AG09319 (cell line): ENCODE measurements at regions not wholly inside any gene's neighbourhood (a gene's known extent, or its start where the extent isn't known, plus 50 kb on each side); places are given as distances from the start of the nearest gene placed in this dataset.

Experiments
- DNase-seq: peaks from one replicate; pipeline ENCODE4 v3.0.0-alpha.2; 2010; ENCODE audit warnings: low read depth; ENCODE audit errors: extremely low read depth
- TF ChIP-seq, protein P1 (sequence below): IDR thresholded peaks from 2 replicates; pipeline ENCODE4 v1.5.1; 2011; ENCODE audit warnings: low read depth, mild to moderate bottlenecking, inconsistent platforms, low read length, moderate library complexity

DNA sequence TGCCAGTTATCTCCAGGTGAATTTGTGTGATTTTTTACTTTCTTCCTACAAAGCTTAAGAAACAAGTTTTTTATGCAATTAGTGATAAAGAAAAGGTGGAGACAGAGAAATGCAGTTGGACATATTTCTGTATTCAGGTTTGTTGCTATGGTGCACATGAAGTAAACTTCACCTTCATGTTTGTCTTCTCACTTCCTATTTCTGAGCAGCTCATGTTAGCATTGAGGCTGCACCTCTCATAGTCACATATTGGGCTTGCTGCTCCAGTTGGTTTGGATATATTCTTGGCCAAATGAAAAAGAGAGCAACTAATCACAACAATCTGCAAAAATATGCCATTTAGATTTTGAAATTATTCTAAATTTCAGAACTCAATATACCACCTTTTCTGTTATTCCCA lies 475.6 kb upstream of the ZWINT start:
- no peak for DNase-seq

DNA sequence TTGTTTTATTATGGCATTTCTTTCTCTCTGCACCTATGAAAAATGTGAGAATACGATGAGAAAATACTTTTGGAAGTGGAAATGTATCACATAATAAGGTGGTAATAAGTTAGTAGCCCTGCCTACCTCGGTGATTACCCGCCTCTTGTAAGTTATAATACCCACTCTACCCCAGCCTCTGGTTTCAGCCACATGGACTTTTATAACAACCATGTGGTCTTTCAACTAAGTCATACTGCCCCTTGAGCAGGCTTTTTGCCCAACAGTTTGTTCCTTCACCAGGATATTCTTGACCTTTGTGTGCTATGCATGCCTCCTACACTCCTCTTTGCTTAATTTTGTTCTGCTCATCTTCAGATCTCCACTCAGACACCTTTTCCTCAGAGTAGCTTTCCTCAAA lies 470.6 kb upstream of the ZWINT start:
- no peak for DNase-seq
- TF ChIP-seq, protein P1, sequence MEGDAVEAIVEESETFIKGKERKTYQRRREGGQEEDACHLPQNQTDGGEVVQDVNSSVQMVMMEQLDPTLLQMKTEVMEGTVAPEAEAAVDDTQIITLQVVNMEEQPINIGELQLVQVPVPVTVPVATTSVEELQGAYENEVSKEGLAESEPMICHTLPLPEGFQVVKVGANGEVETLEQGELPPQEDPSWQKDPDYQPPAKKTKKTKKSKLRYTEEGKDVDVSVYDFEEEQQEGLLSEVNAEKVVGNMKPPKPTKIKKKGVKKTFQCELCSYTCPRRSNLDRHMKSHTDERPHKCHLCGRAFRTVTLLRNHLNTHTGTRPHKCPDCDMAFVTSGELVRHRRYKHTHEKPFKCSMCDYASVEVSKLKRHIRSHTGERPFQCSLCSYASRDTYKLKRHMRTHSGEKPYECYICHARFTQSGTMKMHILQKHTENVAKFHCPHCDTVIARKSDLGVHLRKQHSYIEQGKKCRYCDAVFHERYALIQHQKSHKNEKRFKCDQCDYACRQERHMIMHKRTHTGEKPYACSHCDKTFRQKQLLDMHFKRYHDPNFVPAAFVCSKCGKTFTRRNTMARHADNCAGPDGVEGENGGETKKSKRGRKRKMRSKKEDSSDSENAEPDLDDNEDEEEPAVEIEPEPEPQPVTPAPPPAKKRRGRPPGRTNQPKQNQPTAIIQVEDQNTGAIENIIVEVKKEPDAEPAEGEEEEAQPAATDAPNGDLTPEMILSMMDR = no peak

More for the DNA sequence above, 475.6 kb upstream of the ZWINT start:
- TF ChIP-seq, protein P1 = no peak

DNA sequence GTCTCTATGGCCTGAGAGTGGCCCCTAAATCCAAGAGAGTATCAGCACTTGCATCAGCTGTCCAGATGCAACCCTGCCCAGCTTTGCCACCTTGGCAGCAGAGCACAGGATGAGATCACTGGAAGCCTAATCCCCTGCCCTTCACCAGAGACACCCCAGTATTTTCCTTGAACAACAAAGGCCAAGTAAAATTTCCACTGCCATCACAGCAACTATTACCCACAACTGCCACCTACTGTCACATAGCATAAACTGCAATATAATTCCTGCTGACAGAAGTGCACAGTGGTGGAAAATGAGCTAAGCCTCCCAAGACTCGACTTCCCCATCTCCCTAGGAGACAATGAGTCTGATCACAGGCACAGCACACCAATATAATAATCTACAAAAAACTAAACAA lies 462.8 kb upstream of the ZWINT start:
- no peak for DNase-seq
- TF ChIP-seq, protein P1 = no peak

DNA sequence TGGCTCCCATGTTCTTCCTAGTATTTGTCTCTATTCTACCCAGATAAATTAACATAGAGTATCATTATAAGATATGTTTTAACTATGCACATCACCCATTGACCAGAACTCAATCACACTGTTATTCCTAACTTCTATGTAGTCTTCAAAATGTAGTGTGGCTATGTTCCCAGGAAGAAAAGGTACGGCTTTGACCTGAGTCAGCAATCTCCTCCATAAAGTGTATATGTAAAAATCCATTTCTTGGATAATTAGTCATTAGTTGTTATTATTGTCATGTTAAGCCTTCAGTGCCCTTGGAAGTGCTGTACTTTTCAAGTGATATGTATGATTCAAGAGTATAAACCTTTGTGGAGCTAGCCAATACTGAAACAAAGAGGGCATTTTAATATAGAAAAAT lies 444.0 kb upstream of the ZWINT start:
- DNase-seq = no peak
- TF ChIP-seq, protein P1 = no peak

DNA sequence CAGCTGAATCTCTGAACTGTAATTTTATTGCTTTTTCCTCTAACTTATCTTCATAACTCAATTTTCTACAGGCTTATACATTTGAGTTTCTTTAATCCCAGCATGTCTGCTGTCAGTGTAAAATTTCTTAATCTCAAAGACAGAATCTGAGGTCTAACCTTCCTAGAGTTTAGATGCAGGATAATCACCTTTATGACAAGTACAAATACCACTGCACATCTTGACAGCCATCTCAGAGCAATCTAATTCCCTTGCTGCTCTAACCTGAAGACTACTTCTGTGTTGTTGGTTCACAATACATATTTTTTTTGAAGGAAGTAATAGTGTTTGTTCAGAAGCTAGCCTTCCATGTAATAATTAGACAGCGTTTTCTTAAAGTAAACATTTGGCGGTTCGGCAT lies 424.2 kb upstream of the ZWINT start:
- TF ChIP-seq, protein P1 = no peak

DNA sequence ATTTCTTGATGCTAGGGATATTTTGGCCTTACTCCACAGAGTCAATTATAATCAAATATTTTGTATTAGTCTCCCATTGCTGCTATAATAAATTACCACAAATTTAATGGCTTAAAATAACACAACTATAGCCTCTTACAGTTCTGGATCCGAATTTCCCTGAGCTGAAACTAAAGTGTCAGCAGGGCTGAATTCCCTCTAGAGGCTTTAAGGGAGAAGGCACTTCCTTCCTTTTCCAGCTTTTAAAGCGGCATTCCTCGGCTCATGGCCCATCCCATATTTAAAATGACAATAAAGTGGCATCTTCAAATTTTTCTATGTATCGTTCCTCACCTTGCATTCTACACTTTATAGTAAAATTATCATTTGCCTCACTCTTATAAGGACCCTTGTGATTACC lies 421.4 kb upstream of the ZWINT start:
- TF ChIP-seq, protein P1 = no peak
- DNase-seq = no peak

More for the DNA sequence above, 424.2 kb upstream of the ZWINT start:
- no peak for DNase-seq

DNA sequence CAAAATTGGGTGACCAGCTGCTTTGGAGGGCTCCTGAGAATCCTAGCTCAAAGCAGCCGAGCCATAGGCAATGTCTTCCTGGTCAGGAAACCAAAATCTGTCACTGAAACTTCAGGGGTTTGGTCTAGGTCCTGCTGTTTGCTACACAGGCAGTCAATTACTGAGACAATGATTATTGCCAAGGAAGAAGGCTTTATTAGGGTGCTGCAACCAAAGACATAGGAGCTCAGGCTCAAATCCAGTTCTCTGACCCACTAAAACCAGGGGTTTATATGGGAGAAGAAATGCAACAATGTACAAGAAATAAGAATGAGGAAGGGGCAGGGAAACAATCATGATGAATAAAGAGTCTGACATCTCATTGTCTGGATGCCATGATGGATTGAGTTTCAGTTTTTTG lies 410.3 kb upstream of the ZWINT start:
- TF ChIP-seq, protein P1 = no peak
- DNase-seq = no peak
